ENCODE measurements at regions not wholly inside any gene's neighbourhood (a gene's known extent, or its start where the extent isn't known, plus 50 kb on each side); places are given as distances from the start of the nearest gene placed in this dataset.
"Not testable (repeated sequence)": the region's sequence is repeated elsewhere in the genome, so short reads cannot be mapped to it uniquely, and the experiment has no call there.

DNA sequence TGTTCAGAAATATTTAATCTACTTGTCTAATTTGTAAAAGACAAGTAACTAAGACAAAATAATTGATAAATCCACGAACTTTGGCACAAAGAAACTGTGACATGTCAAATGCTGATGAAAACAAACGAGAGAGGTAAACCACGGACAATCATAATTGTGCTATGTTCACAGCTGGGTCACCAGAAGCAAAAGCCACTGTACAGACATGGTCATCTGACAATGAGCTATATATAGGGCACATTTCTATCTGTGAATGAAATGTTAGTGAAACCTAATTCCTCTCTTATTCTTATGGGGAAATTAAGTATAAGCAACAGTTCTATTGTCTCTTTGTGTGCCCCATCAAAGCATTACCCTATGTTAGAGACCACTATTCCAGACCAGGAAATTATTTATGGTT lies 444.0 kb upstream of the TRAM1L1 start:
- no peak for DNase-seq
- intact Hi-C loops (cut with DNase I) = no loop called here

GRCh38 chr4:117533501-117533900 lies 448.1 kb upstream of the TRAM1L1 start:
- intact Hi-C loops (cut with DNase I) = no loop called here
- no peak for DNase-seq

- DNase-seq = no peak
- intact Hi-C loops (cut with DNase I) = no loop called here
Observed at GRCh38 chr4:117545039-117545438, 459.7 kb upstream of the TRAM1L1 start.

DNA sequence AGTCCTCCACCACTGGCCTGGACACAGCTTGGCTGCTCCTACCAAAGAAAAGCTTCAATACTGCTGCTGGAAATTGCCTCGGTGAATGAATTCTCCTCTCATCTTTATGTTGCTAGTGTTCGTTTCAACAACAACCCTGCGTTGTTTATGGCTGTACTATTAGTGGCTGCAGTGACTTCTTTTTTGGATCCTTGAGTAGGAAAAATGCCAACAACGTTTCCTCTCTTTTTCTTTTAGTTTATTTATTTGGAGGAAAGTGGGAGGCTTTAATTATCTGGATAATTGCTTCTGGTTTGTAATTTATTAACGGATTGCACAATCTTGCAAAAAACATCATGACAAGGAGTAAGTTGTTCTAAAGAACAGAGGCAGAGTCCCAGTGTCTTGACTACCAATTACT lies 464.1 kb upstream of the TRAM1L1 start:
- intact Hi-C loops (cut with DNase I) = no loop called here
- no peak for DNase-seq

- no peak for DNase-seq
- intact Hi-C loops (cut with DNase I) = no loop called here
Observed at GRCh38 chr4:117550085-117550484, 464.7 kb upstream of the TRAM1L1 start.

DNA sequence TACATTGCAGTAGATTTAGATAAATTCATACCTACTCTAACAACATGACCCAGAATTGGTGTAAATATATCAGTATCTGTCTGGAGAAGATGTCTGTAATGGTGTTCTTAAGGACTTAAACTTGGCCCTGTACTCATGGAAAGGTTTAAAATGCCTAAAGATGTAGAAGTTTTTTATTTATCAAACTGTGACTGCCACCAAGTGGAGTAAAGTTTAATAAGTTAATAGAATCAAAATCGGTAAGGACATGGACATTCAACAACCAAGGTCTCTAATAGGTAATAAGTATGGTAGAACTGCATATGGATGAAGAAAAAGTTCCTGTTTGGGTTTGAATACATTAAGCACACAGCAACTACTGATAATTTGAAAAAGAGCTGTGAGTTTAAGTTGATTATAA lies 474.0 kb upstream of the NDST3 start:
- no peak for DNase-seq
- intact Hi-C loops (cut with DNase I) = loop anchor here (1.0 kb wide), 1 partner anchor 426 kb away; no protein-coding TSS in a partner anchor

- intact Hi-C loops (cut with DNase I) = no loop called here
- DNase-seq = no peak
Observed at GRCh38 chr4:117574085-117574484, 460.2 kb upstream of the NDST3 start.

GRCh38 chr4:117575850-117576249 lies 458.4 kb upstream of the NDST3 start:
- peak in 1 of 10 donors; percentile 54 for DNase-seq
- intact Hi-C loops (cut with DNase I) = no loop called here

- intact Hi-C loops (cut with DNase I) = no loop called here
- no peak for DNase-seq
Observed at GRCh38 chr4:117577686-117578311, 456.5 kb upstream of the NDST3 start.

GRCh38 chr4:117588771-117589170 lies 445.5 kb upstream of the NDST3 start:
- DNase-seq = no peak
- intact Hi-C loops (cut with DNase I) = no loop called here

DNA sequence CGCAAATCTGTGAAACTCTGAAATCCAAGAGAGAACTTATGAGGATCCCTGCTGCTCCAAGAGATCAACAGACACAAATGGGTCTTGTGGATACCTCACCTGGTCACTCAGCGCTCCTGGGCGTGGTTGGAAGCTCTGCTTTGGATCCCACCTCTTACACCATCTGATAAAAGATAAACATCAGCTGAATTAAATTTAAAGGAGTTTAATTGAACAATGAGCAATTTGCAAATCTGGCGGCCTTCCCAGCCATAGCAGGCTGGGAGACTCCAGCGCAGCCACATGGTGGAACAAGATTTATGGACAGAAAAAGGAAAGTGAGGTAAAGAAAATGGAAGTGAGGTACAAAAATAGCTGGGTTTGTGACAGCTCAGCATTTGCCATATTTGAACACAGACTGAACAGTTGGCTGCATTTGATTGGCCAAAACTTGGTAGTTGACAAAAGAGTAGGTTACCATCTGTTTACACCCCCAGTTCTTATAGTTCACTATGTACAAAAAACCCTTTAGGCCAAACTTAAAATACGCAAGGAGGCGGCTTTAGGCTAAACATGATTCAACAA lies 437.3 kb upstream of the NDST3 start:
- intact Hi-C loops (cut with DNase I) = no loop called here
- DNase-seq = peak in 2 of 10 donors; percentile 49 to 61

DNA sequence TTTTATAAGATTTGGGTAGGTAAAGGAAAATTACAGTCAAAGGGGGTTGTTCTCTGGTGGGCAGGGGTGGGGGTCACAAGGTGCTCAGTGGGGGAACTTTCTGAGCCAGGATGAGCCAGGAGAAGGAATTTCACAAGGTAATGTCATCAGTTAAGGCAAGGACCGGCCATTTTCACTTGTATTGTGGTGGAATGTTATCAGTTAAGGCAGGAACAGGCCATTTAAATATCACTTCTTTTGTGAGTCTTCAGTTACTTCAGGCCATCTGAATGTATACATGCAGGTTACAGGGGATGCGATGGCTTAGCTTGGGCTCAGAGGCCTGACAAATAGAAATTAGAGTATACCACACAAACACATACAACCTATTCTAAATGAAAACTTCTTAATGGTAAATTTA lies 434.9 kb upstream of the NDST3 start:
- intact Hi-C loops (cut with DNase I); DNase-seq: not testable (repeated sequence)

- DNase-seq; intact Hi-C loops (cut with DNase I): not testable (repeated sequence)
Observed at GRCh38 chr4:117600936-117601335, 433.4 kb upstream of the NDST3 start.

GRCh38 chr4:117610706-117611308 lies 423.5 kb upstream of the NDST3 start:
- DNase-seq = peak in 3 of 10 donors; percentile 9 to 35 (median 24)
- intact Hi-C loops (cut with DNase I) = no loop called here

DNA sequence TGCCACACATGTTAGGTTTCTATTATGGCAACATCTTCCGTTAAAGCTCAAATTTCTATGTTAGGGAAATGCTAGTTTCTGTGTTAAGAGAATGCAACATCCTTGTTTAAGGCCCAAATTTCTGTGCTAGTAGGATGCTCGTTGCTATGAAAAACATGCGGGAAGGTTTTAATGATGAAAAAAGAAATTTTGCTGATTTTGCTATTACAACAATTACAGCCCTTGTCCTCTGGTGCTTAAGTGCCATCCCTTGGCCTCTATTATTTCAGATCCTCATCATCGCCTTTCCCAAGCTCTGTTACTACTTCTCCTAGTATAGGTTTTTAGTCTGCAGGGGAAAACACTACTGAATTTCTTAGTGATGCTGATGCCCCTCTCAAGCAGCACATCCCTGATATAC lies 412.6 kb upstream of the NDST3 start:
- DNase-seq = no peak
- intact Hi-C loops (cut with DNase I) = no loop called here

- no peak for DNase-seq
- intact Hi-C loops (cut with DNase I) = no loop called here
Observed at GRCh38 chr4:117623326-117623725, 411.0 kb upstream of the NDST3 start.

DNA sequence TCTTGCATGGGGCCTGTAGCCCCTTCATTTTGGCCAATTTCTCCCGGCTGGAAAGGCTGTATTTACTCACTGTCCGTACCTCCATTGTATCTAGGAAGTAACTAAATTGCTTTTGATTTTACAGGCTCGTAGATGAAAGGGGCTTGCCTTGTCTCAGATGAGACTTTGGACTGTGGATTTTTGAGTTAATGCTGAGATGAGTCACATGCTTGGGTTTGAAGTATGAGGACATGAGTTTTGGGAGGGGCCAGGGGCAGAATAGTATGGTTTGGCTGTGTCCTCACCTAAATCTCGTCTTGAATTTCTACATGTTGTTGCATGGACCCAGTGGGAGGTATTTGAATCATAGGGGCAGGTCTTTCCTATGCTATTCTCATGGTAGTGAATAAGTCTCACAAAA lies 407.6 kb upstream of the NDST3 start:
- intact Hi-C loops (cut with DNase I) = no loop called here
- DNase-seq = no peak

GRCh38 chr4:117634716-117635115 lies 399.6 kb upstream of the NDST3 start:
- no peak for DNase-seq
- intact Hi-C loops (cut with DNase I) = no loop called here

GRCh38 chr4:117637347-117637746 lies 396.9 kb upstream of the NDST3 start:
- intact Hi-C loops (cut with DNase I) = no loop called here
- DNase-seq = peak in 1 of 10 donors; percentile 33

DNA sequence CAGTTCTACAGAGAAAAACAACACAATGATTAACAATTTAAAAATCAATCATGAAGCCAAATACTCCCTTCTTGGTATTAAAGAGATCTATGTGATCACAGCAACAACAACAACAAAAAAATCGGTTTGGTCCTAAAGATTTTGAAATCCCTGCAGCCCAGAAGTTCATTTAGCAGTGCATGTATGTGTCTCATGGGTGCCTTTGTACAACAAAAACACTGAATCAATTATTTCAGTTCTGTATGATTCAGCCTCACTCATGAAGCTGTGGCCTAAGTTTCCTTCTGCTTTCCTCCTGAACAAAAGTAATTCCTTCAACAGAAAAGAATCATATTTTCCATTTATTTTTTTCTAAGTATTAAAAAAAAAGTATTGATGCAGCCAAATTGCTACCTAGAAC lies 393.4 kb upstream of the NDST3 start:
- intact Hi-C loops (cut with DNase I) = no loop called here
- DNase-seq = no peak

GRCh38 chr4:117641519-117641918 lies 392.8 kb upstream of the NDST3 start:
- DNase-seq = no peak
- intact Hi-C loops (cut with DNase I) = no loop called here

DNA sequence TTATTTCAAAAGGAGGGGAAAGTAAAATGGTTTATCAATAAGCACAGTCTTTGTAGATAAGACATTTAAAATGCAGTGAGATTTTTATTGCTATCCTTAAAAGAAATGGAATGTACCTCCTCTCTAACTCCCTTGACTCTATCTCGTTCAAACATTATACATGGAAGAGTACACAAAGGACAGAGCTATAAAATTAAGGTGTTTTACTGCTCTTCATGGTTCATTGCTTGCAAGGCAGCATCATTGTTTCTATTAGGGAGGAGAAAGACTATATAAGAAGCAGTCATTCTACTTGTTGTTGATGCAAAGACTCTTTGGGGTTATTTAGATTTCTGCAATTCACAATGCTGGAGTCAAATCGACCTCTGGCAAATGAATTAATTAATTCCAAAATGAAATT lies 380.2 kb upstream of the NDST3 start:
- intact Hi-C loops (cut with DNase I) = no loop called here
- no peak for DNase-seq

All from posterior cingulate gyrus (tissue), 11 donors.